ENCODE measurements at regions not wholly inside any gene's neighbourhood (a gene's known extent, or its start where the extent isn't known, plus 50 kb on each side); places are given as distances from the start of the nearest gene placed in this dataset.

DNA sequence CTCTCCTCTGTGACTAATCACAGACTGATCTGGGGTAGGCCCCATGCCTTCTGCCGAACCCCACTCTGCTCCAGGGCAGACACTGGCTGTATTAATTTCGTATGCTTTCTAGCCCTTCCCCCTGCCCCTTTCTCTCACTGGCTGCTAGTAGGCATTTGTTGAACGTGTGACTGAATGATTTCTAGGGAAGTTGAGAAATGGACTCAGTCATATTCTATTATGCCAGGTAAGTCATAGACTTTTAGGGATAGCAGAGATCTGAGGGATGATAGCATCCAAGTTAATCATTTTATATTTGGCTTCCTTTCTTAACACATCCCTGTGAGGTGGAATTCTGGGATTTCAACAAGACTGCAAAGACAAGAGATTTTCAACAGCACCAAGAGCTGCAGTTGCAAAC is 166.4 kb downstream of the FGF9 start (continued):
- no peak for TF ChIP-seq EZH2phosphoT487 (IDR thresholded peaks at IDR 0.05; ENCODE audit: borderline replicate concordance)
- no peak for TF ChIP-seq EGR1 (IDR thresholded peaks at IDR 0.05; ENCODE audit: low read depth)
- TF ChIP-seq CBX3 (IDR thresholded peaks at IDR 0.05; ENCODE audit: low read depth): no peak
- TF ChIP-seq ZFX (IDR thresholded peaks at IDR 0.05): no peak

GRCh38 chr13:21837841-21838551 is 167.1 kb downstream of the FGF9 start:
- TF ChIP-seq CTCF (IDR thresholded peaks at IDR 0.05 in 2 of 3, conservative IDR thresholded peaks at IDR 0.05 in 1 of 3; ENCODE audit: borderline replicate concordance in 1 of 3, insufficient read depth in 1 of 3, low read depth in 2 of 3, low read length in 2 of 3) (0 out of 6 replicates have a peak, but pooled peaks of 1 of the 3 experiments have one; percentile 7), ZBTB33 (IDR thresholded peaks at IDR 0.05; ENCODE audit: extremely low read depth, insufficient replicate concordance, low read length) (no peak)
- ChIA-PET POLR2A (no interaction called here), RAD21 (ENCODE audit: low non-redundant PET in 1 of 2, low total read pairs in 2 of 2, uncharacterized antibody in 2 of 2, unreplicated experiment in 2 of 2) (no interaction called here), CTCF (no interaction called here)
- BruUV-seq (replicated peaks): no TSS peak
- no peaks in the 10 kb centered on the region for H3K4me1 ChIP-seq (ENCODE audit: control insufficient read depth in 1 of 2, insufficient read depth in 2 of 2, low read length in 2 of 2)
- no peaks in the 10 kb centered on the region for H3K9me3 ChIP-seq (ENCODE audit: control insufficient read depth in 1 of 2, insufficient read depth in 1 of 2, low read depth in 1 of 2, low read length in 2 of 2)
- no peaks in the 10 kb centered on the region for H4K20me1 ChIP-seq (ENCODE audit: insufficient read depth)
- no peak overlapping the region for H2AFZ ChIP-seq (ENCODE audit: low read depth, low read length, poor library complexity, severe bottlenecking)
- H3K27ac ChIP-seq (ENCODE audit: low read depth, low read length): no peak overlapping the region
- intact Hi-C loops (cut with micrococcal nuclease): no loop called here
- H3K4me3 ChIP-seq (replicated peaks in 1 of 2; ENCODE audit: low read depth in 1 of 2, low read length in 2 of 2): no peak overlapping the region
- no peaks in the 10 kb centered on the region for H3K9me2 ChIP-seq (ENCODE audit: insufficient read depth)
- DNase-seq (ENCODE audit: low read depth, low spot score) (no peak), ATAC-seq (no peak)
- no peak overlapping the region for H3K9ac ChIP-seq (ENCODE audit: low read length)
- no peaks in the 10 kb centered on the region for H3K27me3 ChIP-seq (ENCODE audit: insufficient read depth, low read length)
- H3K36me3 ChIP-seq (ENCODE audit: control insufficient read depth in 1 of 2, insufficient read depth in 2 of 2, low read length in 2 of 2): no peaks in the 10 kb centered on the region
- no peaks in the 10 kb centered on the region for H3K79me2 ChIP-seq (ENCODE audit: insufficient read depth, low read length)
- H3K4me2 ChIP-seq (ENCODE audit: low read length): no peak overlapping the region

Measured in HCT116 (cell line).